ENCODE measurements at regions not wholly inside any gene's neighbourhood (a gene's known extent, or its start where the extent isn't known, plus 50 kb on each side); places are given as distances from the start of the nearest gene placed in this dataset.

DNA sequence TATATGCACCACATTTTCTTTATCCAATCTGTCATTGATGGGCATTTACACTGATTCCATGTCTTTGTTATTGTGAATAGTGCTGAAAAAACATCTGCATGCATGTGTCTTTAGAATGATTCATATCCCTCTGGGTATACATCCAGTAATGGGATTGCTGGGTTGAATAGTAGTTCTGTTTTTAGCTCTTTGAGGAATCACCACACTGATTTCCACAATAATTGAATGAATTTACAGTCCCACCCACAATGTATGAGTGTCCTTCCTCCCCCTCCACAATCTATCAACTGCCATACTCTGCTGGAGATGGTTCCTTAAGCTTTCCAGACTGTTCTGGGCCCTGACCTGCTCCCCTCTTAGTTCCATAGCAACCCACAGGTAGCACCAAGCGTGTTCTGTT, 667.0 kb downstream of the LIG4 start:
- DNase-seq: no peak

DNA sequence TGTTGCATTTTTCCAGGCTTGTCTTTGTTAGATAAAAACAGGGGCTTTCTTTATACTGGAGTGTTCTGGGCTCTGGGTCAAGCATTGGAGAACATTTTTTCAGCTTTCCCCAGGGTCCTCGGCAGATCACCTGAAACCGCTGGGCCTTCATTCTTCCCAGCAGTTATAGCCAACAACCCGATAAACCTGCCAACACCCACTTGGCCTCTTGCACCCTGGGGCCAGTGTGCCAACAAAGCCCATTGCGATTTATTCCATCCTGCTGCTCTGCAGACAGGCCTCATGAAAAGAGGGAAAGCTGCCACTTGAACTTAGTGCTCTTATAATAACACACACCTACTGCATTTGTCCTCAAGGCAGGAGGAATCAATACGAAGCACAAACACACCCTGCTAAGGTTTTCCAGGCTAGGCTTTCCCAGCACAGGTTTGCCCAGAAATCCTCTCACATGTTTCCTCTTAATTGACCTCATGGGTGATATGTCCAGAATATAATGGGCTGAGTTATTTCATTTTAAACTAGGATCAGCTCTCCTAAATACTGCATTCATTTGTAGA, 669.3 kb downstream of the LIG4 start:
- DNase-seq: no peak

DNA sequence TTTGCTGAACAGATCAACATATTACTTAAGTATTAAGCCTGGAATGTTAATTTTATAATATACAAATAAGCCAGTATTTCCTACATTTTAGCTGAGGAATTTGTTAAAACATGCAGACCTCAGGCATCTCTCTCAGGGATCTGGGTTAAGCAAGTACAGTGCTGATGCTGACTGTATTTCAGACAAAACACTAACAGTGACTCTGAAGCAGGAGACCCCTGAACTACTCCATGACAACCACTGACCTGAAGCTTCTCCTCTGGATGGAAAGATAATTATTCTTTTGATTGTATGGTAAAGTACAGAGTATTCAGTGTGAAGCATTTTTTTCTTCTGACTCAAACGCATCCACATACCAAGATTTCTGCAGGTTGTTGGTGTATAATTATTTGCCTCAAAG, 680.8 kb downstream of the LIG4 start:
- no peak for DNase-seq

DNA sequence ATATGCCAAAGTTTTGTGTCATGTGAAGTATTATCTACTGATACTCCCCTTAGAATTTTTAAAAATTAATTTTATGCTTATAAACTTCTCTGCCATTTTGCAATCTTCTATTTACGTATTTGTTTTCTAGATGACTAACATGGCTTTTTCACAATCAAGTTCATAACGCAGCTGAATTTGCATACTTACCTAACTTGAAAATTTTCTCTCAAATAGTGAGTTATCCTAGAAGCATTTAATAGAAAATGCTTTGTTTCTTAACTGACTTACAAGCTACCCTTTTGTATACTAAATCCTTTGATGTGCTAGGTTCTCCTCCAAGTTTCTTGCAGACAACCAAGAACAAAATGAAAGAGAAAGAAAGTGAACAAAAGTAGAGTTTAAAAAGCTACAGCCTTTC, 683.5 kb downstream of the LIG4 start:
- no peak for DNase-seq

DNA sequence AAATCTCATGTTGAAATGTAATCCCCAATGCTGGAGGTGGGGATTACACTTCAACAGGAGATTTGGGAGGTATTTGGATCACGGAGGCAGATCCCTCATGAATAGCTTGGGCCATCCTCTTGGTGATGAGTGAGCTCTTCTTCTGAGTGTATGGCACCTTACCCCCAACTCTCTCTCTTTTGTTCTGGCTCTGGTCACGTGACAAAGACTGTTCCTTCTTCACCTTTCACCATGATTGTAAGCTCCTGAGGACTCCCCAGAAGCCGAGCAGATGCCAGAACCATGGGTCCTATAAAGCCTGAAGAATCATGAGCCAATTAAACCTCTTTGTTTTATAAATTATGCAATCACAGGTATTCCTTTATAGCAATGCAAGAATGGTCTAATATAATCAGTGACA, 684.2 kb downstream of the LIG4 start:
- no peak for DNase-seq

DNA sequence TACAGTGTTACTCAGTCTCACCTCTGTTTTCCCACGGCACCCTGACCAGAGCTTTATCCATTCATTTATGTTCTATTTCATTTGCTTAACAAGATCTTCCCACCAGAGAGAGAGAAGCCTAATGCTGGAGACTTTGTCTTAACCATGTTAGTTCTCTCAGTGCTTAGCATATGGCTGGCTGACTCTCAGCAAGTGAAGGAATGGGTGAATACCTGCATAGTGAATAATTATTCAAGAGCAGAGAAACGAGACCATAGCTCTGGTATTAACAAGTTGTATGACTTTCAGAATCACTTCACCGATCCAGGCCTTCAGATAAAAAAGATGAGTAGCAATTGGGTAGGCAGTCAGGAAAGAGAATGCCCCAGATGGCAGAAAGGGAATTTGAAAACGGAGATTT, 686.3 kb downstream of the LIG4 start:
- DNase-seq: no peak

DNA sequence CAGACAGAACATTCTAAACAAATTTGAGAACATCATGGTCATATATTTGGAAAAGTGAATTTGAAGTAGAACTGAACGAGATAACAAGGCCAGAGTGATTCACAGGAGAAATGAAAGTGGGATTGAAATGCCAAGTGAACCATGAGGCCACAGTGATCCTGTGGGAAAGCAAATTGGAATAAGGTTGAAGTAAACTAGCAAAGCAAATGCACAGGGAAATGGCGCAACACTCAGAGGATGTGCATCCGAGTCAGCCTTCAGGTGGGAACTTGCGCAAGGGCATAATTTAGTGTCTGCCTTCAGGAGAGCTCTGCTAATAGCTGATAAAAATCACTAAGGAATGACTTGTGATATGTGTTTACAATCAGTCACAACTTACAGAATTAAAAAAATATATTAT, 696.6 kb downstream of the LIG4 start:
- DNase-seq: no peak

DNA sequence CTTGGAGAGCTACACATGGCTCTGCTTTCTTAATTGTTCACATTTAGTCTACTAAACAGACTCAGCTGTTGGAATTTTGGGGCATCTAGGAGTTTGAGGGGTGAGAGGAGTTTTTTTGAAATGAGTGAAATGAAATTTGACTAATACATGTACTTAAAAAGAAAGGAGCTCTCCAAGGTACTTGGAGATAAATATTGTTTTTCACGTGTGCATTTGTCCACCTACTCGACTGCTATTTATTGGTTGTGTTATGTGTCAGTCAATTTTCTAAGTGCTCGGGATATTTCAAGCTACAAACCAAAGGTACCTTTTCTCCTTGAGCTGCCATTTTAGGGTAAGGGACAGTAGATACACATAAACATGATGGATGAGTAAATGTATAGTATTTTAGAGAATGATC, 697.0 kb downstream of the LIG4 start:
- DNase-seq: no peak

DNA sequence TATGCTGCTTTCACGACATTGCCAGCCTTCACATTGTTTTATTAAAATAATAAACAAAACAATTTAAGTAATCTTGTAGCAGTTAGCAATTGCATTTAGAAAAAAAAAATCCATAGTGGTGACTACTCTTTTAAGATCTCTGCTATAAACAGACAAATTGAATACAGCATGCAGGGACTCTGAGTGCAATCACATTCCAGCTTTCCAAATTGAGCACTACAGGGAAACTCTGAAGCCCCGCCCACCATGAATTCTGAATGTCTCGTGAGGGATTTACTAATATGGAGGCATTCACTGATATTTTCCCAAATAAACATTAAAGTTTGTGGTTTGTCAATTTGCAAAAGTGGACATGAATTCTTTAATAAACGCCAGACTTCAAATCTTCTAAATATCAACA, 698.8 kb downstream of the LIG4 start:
- DNase-seq: no peak

DNA sequence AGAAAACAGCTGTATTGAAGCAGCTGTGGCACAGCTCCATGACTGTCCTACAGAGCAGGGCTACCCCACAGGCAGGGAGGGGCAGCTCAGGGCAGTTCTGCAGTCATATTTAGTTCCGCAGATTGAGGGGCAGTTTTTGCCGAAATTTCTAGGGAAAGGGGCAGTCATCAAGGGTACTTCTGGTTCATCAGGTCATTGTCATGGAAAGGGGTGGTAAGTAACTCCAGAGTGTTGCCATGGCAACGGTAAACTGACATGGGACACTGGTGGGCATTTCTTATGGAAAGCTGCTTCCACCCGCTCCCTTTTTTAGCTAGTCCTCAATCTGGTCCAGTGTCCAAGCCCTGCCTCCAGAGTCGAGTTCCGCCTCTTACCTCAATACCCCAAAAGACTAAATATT, 702.8 kb downstream of the LIG4 start:
- no peak for DNase-seq

DNA sequence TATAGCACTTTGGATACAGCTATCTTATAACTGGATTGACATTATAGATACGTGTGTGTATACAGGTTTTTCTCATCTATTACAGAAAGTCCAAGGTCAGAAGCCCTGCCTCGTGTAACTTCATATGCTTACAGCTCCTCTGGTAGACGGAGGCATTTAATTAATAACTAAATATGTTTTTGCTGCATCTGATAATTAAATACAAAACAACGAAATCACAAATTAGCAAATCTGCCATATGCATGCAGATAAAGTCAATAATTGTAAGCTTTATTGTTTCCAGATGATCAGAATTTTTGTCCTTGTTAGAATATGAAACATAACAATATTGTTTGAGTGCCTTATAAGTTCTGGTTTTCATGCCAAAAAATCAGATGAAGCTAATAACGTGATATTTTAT, 717.7 kb downstream of the LIG4 start:
- DNase-seq: no peak

DNA sequence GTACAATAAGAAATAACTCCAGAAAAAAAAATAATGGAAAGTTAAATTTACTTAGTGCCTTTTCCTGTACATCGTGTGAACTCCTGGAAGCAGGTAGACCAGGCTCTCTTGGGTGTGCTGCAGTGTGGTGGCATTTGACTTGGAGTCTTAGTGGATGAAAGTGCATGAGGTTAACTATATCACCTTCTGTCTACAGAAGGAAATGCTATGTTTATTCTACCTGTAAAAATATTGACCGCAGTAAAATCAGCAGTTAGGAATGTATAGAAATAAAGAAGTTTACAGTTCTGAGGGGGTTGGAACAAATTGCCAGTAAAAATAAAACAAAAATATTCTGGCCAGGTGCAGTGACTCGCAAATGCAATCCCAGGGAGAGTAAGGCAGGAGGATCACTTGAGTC, 722.1 kb downstream of the LIG4 start:
- DNase-seq: no peak

DNA sequence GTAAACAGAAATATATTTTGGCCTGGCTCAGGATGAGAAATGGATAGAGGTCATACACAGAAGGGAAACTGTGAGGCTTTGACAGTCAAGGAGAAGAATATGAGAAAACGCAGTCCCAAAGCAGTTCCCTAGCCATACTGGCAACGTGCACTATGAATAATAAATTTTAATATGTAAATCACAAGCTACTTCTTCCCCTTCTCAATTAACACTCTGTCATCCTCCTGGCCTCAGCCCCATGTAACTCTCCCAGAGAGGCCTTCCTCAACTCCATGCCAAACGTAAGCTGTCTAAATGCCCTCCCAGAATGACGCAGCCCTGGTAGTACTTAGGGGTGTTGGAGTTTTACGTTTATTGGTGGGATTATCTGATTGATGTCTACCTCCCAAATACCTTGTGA, 732.6 kb downstream of the LIG4 start:
- no peak for DNase-seq

DNA sequence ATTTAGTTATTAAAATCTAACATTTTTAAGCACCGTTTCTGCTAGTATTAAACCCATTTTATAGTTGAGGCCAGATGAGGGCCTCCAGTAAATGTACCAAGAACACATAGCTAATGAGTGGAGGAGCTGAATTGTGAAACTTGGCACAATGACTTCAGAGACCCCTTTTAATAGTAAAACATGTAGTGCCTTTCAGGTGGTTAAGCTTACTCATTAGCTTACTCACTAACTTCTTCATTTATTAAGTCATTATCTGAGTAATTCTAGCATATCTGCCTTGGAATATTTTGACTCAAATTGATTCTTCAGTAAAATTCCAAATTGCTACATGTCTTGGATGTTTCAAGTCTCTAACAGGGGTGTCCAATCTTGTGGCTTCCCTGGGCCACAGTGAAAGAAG, 735.2 kb downstream of the LIG4 start:
- no peak for DNase-seq

DNA sequence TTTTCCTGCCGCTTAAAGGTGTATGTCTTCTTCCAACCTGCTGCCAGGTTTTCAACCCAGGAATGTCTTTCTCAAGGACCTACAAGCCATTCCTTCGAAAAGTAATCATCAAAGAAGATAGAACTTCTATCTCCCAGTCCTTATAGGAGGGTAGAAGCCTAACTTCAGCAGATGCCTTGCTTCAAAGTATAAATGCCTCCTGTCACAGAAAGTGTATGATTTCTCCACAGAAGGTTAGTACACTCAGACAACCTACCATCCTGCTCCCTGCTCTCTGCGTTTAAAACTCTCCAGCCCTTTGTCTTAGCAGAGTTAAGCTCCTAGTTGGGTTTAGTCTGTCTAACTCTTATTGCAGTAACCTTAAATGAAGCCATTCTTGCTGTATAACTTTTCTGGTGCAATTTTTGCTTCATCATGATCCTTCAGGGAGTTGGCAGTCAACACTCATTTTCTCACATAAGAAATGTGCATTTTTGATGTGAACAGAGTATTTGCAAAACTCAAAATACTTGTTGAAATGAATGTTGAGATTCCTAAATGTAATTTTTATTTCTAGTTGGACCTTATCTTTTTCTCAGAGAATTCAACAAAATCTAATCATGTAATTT, 737.5 kb downstream of the LIG4 start:
- DNase-seq: no peak

DNA sequence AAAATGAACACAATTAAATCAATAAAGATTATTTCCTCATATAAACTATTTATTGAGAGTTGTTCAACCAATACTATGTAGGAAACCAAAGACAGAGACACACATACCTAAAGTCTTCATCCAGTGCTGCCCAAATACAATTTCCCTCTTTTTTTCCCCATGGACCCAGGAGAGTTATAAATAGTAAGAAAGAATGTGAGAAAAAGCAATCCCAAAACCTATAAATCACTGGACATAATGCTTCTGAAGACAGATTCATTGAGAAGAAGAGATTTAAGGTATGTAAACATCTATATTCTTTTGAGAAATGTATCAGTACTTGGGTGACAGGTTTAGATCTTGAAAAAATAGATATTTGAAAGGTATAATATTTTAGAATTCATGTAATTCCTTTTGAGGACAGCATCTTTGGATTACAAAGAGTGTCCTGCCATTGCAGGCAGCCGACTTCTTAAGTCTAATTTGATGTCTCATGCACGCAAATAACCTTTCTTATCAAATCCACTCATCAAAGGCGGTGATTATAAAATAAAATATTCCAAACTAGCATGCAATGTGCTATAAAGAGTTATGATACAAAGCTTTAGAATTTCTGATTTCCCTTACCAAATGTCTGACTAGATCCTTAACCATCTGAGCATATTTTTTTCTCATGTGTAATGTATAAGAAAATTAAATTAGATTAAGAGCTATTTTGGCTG, 739.4 kb downstream of the LIG4 start:
- no peak for DNase-seq

DNA sequence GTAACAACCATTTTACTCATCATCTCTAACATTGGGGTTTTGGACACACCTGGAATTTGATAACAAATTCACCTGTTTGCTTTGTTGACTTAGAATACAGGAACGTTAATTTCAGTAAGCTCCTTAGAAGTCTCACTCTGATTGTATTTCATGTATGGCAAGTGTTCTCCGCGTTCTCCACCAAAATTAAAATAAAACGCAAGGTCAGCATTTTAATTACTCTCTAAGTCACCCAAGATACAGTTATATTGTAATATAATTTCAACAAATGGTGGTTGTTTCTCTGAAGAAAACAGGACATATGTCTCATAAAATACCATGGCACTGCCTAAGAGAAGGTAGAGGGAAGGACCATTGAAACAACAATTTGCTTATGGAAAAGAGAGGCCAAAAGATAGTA, 742.1 kb downstream of the LIG4 start:
- DNase-seq: no peak

DNA sequence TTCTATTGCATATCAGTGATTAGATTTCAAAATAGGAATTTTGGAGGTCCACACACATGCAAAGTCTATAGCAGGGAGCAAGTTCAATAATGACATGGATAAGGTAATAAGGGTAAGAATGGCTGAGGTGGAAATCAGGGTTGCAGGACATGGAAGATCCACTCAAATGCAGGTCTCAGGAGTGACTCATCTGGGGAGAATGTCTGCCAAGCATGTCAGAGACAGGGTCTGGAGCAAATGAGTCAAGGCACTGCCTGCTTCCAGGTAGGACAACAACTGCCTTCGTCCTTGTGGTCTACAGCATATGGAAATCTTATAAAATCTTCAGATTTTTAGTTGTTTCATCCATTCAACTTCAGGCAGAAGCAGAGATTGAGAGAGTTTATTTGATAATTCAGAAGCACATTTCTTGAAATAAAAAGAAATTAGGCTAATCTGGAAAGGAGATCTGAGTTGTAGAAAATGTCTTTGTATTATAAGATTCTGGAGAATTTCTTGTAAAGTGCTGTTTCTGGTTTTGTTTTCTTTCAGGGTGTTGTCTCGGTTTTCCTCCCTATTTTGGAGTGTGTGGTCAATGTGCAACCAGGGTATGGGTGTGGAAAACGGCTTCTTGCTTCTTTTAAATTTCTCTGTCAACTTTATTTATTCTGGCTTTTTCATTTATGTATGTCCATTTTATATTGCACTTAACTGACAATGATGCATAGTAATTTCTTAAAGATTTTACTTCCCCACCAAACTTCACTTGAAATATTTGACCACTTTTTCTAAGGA, 748.8 kb downstream of the LIG4 start:
- DNase-seq: no peak

DNA sequence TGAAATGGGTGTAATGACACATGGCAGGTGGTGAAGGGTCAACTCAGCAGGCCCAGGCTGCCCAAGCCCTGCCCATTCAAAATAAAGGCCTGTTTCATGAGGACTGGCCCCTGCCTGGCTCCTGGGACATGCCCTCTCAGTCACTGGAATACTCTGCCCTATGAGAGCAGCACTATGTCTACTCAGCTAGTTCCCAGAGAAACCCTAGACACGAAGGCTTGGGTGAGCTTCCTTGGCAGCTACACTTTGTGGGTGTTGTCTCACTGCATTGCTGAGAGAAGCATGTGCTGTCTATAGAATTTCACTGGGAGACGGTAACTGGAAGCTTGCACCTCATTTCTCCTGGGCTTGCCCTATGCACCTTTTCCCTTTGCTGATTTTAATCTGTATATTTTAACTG, 752.8 kb downstream of the LIG4 start:
- no peak for DNase-seq

DNA sequence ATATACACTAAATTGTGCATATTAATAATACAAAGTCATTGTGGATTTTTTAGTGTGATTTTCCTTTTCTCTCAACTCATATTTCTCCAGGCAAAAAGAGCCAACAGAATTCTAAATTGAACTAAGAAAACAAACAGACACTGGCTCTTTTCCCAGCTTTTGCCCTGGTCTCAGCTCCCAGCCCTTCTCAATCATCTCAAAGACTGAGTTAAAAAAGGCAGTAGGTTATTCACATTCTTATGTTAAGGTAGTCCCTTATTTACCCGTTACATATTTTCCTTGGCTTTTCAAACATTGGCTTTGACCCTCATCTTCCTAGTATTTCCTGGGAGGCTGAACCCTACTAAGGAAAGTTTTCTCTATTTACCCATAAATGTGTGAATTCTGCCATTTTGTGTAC, 753.6 kb downstream of the LIG4 start:
- no peak for DNase-seq

DNA sequence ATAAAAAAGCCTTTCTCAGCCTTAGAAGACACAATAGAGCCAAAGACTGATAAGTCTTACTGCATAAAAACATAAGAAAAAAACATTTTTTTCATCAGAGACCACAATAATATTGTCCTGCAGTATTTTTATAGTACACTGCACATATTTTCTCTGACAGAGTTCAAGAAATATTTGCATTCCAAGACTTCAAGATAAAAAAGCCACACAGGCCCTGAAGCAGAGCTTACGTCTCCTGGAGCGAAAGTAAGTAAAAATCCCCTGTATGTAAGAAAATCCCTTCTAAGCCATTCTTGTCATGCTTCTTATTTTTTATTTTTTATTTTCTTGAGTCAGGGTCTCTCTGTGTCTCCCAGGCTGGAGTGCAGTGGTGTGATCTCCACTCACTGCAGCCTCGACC, 755.9 kb downstream of the LIG4 start:
- DNase-seq: no peak

DNA sequence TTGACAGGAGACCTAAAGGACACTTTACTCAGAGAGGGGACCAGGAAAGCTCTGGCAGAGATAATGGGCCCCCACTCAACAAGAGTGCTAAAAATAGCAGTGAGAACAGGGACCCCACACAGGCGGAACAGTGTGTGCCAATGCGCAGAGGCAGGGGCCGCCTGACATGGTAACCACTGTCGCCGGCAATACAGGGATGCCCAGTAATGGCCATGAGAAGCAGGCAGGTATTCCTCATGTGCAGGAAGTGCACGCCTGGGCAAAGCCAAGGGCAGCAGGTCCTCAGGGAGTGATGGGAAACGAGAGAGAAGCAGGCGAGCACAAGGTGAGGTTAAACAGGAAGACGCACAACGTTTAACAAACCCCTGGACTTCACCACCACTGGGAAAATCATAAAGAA, 757.1 kb downstream of the LIG4 start:
- no peak for DNase-seq

DNA sequence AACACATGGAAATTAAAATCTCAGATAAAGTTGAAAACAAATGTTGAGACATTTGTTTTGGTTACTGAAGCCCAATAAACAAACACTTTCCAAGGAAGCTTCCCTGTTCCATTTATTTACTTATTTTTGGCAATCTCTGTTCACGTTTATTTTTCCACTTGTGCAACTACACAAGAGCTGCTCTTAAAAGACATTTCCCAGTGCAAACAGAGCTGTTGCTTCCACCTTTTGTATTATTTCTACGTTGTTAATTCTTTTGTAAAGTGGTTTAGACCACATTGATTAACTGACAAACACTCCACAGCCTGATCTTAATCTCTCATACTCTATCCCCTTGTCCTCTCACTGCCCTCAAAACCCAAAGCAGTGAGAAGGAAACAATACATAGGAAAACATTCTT, 757.6 kb downstream of the LIG4 start:
- peak; percentile 49 for DNase-seq

DNA sequence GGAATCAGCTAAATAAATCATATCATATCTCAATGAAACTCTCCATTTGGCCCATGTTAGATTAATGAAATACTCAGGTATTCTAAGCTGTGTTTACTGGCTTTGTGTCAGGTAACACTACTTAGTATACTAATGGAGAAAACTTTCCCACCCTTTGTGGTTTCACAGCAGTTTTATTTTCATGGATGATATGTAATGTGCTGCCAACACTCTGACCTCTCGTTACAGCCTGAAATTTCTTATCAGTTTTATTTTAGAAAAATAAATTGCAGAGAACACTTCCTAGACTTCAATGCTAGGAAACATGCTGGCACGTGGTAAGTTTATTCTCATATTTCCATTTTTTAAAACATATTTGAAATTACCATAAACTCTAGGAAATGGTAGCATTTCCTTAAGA, 758.9 kb downstream of the LIG4 start:
- DNase-seq: no peak
